ENCODE measurements at regions not wholly inside any gene's neighbourhood (a gene's known extent, or its start where the extent isn't known, plus 50 kb on each side); places are given as distances from the start of the nearest gene placed in this dataset.

GRCh38 chr7:46746695-46747687 is 825.9 kb upstream of the IGFBP3 start:
- no TSS peak for BruUV-seq (replicated peaks)
- CTCF ChIA-PET, result no interaction called here
- H3K9me3 Mint-ChIP-seq (ENCODE audit: unreplicated experiment), result no peaks in the 10 kb centered on the region
- no peak for TF ChIP-seq CTCF (IDR thresholded peaks at IDR 0.05; ENCODE audit: unreplicated experiment)
- H3K27ac Mint-ChIP-seq (ENCODE audit: low read depth, unreplicated experiment), result no peak overlapping the region
- intact Hi-C loops (cut with micrococcal nuclease), result no loop called here
- H3K4me3 Mint-ChIP-seq (ENCODE audit: unreplicated experiment), result no peak overlapping the region
- H3K36me3 Mint-ChIP-seq (ENCODE audit: insufficient read depth, unreplicated experiment), result no peaks in the 10 kb centered on the region
- H3K4me1 Mint-ChIP-seq (ENCODE audit: insufficient read depth, unreplicated experiment), result peaks cover 13% of the 10 kb centered on the region
- H3K27me3 Mint-ChIP-seq (ENCODE audit: insufficient read depth, unreplicated experiment), result no peaks in the 10 kb centered on the region
- peak; percentile 22 for DNase-seq (ENCODE audit: unreplicated experiment)
- POLR2A ChIA-PET, result interaction anchor here (0.6 kb wide), 2 partner anchors 297 to 1279 kb away, joined by 3 to 5 read pairs; no protein-coding TSS in a partner anchor

GRCh38 chr7:46745707-46746090 is 824.6 kb upstream of the IGFBP3 start:
- Mint-ChIP-seq H3K9me3 (ENCODE audit: unreplicated experiment) (no peaks in the 10 kb centered on the region), H3K27me3 (ENCODE audit: insufficient read depth, unreplicated experiment) (no peaks in the 10 kb centered on the region), H3K4me1 (ENCODE audit: insufficient read depth, unreplicated experiment) (peaks cover under 1% of the 10 kb centered on the region), H3K36me3 (ENCODE audit: insufficient read depth, unreplicated experiment) (no peaks in the 10 kb centered on the region), H3K4me3 (ENCODE audit: unreplicated experiment) (no peak overlapping the region), H3K27ac (ENCODE audit: low read depth, unreplicated experiment) (no peak overlapping the region)
- CTCF ChIA-PET, result no interaction called here
- no peak for DNase-seq (ENCODE audit: unreplicated experiment)
- POLR2A ChIA-PET, result interaction anchor here (0.6 kb wide), 1 partner anchor 173 kb away, joined by 3 read pairs; no protein-coding TSS in a partner anchor
- no TSS peak for BruUV-seq (replicated peaks)
- TF ChIP-seq CTCF (IDR thresholded peaks at IDR 0.05; ENCODE audit: unreplicated experiment), result no peak
- intact Hi-C loops (cut with micrococcal nuclease), result no loop called here

- ChIA-PET POLR2A (interaction anchor here (0.6 to 0.7 kb wide), 2 partner anchors 174 to 752 kb away, joined by 3 to 4 read pairs; no protein-coding TSS in a partner anchor), CTCF (interaction anchor here (0.6 to 1.7 kb wide), 3 partner anchors 23 to 33 kb away, joined by 3 to 4 read pairs (median 3); no protein-coding TSS in a partner anchor)
- no peaks in the 10 kb centered on the region for H3K27me3 Mint-ChIP-seq (ENCODE audit: insufficient read depth, unreplicated experiment)
- no peak for DNase-seq (ENCODE audit: unreplicated experiment)
- H3K36me3 Mint-ChIP-seq (ENCODE audit: insufficient read depth, unreplicated experiment), result no peaks in the 10 kb centered on the region
- intact Hi-C loops (cut with micrococcal nuclease), result no loop called here
- H3K4me3 Mint-ChIP-seq (ENCODE audit: unreplicated experiment), result no peak overlapping the region
- no peak for TF ChIP-seq CTCF (IDR thresholded peaks at IDR 0.05; ENCODE audit: unreplicated experiment)
- H3K9me3 Mint-ChIP-seq (ENCODE audit: unreplicated experiment), result no peaks in the 10 kb centered on the region
- H3K27ac Mint-ChIP-seq (ENCODE audit: low read depth, unreplicated experiment), result no peak overlapping the region
- no TSS peak for BruUV-seq (replicated peaks)
- no peaks in the 10 kb centered on the region for H3K4me1 Mint-ChIP-seq (ENCODE audit: insufficient read depth, unreplicated experiment)
Observed at GRCh38 chr7:46744957-46745706, 824.1 kb upstream of the IGFBP3 start.

- Mint-ChIP-seq H3K4me3 (ENCODE audit: unreplicated experiment) (no peak overlapping the region), H3K27ac (ENCODE audit: low read depth, unreplicated experiment) (no peak overlapping the region), H3K4me1 (ENCODE audit: insufficient read depth, unreplicated experiment) (no peaks in the 10 kb centered on the region), H3K36me3 (ENCODE audit: insufficient read depth, unreplicated experiment) (no peaks in the 10 kb centered on the region), H3K9me3 (ENCODE audit: unreplicated experiment) (no peaks in the 10 kb centered on the region), H3K27me3 (ENCODE audit: insufficient read depth, unreplicated experiment) (no peaks in the 10 kb centered on the region)
- CTCF ChIA-PET, result interaction anchor here (0.6 kb wide), 1 partner anchor 87 kb away, joined by 3 read pairs; no protein-coding TSS in a partner anchor
- BruUV-seq (replicated peaks), result no TSS peak
- no peak for DNase-seq (ENCODE audit: unreplicated experiment)
- intact Hi-C loops (cut with micrococcal nuclease), result no loop called here
- TF ChIP-seq CTCF (IDR thresholded peaks at IDR 0.05; ENCODE audit: unreplicated experiment), result no peak
- POLR2A ChIA-PET, result interaction anchor here (0.7 kb wide), 1 partner anchor 356 kb away, joined by 6 read pairs; no protein-coding TSS in a partner anchor
Observed at GRCh38 chr7:46742601-46743000, 821.5 kb upstream of the IGFBP3 start.
